ENCODE measurements at regions not wholly inside any gene's neighbourhood (a gene's known extent, or its start where the extent isn't known, plus 50 kb on each side); places are given as distances from the start of the nearest gene placed in this dataset.
A peak's percentile ranks its signal among the peaks of the same experiment; 100 is the strongest.

DNA sequence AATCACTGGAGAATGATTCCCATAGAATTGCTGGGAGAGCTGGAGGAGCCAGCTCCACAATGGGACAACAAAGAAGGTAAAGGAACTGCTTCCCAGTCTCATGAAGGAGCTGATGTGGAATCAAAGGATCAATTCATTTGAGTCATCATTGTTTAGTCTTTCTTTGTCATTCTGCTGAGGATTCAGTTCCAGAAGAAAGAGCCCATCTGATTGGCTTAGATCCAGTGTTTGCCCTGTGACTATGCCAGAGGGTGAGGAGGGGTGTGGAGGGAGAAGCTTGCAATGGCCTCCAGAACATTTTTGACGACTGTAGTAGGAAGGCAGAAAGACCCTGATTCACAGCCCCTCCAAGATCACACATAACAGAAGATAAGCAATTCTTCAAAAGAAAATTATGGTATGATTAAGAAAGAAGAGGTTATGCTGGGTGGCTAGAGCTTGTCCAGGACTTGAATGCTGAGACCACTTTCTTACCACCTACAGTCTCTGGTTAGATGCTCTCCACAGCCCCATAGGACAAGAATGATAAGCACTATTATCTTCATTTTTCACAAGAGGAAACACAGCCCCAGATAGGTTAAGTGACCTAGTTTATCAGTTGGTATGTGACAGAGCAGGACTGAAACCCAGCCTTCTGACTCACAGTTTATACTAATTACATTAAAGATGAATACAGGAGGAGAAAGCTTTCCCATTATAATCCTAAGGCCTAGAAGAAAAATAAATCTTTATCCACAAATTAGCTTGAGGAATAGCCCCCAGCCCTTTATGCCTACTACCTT, 363.1 kb downstream of the PRELID2 start:
- no peaks in the 10 kb centered on the region for H3K27me3 ChIP-seq (ENCODE audit: control insufficient read depth, insufficient read depth, low read length)
- TF ChIP-seq, protein P1, sequence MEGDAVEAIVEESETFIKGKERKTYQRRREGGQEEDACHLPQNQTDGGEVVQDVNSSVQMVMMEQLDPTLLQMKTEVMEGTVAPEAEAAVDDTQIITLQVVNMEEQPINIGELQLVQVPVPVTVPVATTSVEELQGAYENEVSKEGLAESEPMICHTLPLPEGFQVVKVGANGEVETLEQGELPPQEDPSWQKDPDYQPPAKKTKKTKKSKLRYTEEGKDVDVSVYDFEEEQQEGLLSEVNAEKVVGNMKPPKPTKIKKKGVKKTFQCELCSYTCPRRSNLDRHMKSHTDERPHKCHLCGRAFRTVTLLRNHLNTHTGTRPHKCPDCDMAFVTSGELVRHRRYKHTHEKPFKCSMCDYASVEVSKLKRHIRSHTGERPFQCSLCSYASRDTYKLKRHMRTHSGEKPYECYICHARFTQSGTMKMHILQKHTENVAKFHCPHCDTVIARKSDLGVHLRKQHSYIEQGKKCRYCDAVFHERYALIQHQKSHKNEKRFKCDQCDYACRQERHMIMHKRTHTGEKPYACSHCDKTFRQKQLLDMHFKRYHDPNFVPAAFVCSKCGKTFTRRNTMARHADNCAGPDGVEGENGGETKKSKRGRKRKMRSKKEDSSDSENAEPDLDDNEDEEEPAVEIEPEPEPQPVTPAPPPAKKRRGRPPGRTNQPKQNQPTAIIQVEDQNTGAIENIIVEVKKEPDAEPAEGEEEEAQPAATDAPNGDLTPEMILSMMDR (IDR thresholded peaks at IDR 0.05) = no peak
- no peak overlapping the region for H3K27ac ChIP-seq

DNA sequence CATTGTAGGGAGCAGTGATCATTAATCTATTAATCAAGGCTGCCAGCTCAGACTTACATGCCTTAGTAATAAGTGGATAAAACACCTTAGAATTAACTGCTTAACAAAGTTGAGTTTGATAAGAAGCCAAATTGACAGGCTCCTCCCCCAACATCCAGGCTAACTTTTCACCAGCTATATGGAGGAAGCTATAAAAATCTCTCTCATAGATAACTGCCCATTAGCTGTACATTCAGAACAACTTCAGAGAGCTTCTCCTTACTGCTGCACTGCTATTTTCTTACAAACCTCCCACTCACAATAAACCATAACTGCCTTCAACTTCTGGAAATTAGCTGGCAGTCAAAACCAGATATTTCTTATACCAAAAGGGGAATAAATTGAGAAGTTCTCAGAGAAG, 364.1 kb downstream of the PRELID2 start:
- TF ChIP-seq, protein P1 (IDR thresholded peaks at IDR 0.05) = no peak
- Histone ChIP-seq H3K4me1 (peaks cover 5% of the 10 kb centered on the region), H3K4me2 (ENCODE audit: low read length) (no peak overlapping the region)

More for the DNA sequence above, 363.1 kb downstream of the PRELID2 start:
- Histone ChIP-seq H3K4me3 (ENCODE audit: low read depth, low read length) (peak overlapping the region; percentile 27), H3K36me3 (ENCODE audit: control insufficient read depth, insufficient read depth, low read length) (no peaks in the 10 kb centered on the region), H3K79me2 (no peaks in the 10 kb centered on the region), H3K4me2 (ENCODE audit: low read length) (peak overlapping the region; percentile 36), H3K9ac (no peak overlapping the region), H2AFZ (no peak overlapping the region), H3K9me3 (ENCODE audit: control insufficient read depth, low read length) (no peaks in the 10 kb centered on the region), H3K4me1 (peaks cover 5% of the 10 kb centered on the region)

DNA sequence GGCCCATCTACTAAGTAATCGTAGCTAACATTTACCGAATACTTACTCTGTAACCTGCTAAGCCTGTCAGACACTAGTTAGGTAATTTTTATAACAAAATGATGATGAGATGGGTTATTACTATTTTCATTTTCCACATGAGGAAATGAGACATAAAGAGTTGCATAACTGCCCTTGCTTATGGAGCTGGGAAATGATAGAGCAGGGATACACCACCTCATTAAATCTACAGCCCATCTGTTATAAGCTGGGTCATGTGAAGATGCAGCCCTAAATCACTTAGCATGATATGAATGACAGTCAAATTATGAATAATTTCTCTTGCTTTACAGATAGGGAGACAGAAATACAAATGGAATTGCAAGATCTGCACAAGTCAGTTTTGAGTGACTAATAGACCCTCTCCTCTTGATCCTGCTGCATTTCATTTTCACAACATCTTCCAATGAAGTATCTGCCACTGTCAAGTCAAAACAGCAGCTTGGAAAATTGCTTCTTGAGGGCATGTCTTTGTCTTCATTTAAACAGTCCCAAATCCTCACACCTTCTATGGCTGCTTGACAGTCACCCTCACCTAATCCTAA, 364.7 kb downstream of the PRELID2 start:
- H3K36me3 ChIP-seq (ENCODE audit: control insufficient read depth, insufficient read depth, low read length) = no peaks in the 10 kb centered on the region
- no peak overlapping the region for H3K4me2 ChIP-seq (ENCODE audit: low read length)
- no peak overlapping the region for H3K27ac ChIP-seq
- H3K4me3 ChIP-seq (ENCODE audit: low read depth, low read length) = no peak overlapping the region
- TF ChIP-seq, protein P1 (IDR thresholded peaks at IDR 0.05) = no peak
- no peaks in the 10 kb centered on the region for H3K9me3 ChIP-seq (ENCODE audit: control insufficient read depth, low read length)
- peaks cover 5% of the 10 kb centered on the region for H3K4me1 ChIP-seq
- no peak overlapping the region for H2AFZ ChIP-seq
- H3K79me2 ChIP-seq = no peaks in the 10 kb centered on the region
- no peaks in the 10 kb centered on the region for H3K27me3 ChIP-seq (ENCODE audit: control insufficient read depth, insufficient read depth, low read length)
- no peak overlapping the region for H3K9ac ChIP-seq

More for the DNA sequence above, 364.1 kb downstream of the PRELID2 start:
- Histone ChIP-seq H3K9ac (no peak overlapping the region), H3K9me3 (ENCODE audit: control insufficient read depth, low read length) (no peaks in the 10 kb centered on the region), H3K27me3 (ENCODE audit: control insufficient read depth, insufficient read depth, low read length) (no peaks in the 10 kb centered on the region), H3K79me2 (no peaks in the 10 kb centered on the region), H3K36me3 (ENCODE audit: control insufficient read depth, insufficient read depth, low read length) (no peaks in the 10 kb centered on the region), H2AFZ (no peak overlapping the region), H3K4me3 (ENCODE audit: low read depth, low read length) (no peak overlapping the region), H3K27ac (no peak overlapping the region)

DNA sequence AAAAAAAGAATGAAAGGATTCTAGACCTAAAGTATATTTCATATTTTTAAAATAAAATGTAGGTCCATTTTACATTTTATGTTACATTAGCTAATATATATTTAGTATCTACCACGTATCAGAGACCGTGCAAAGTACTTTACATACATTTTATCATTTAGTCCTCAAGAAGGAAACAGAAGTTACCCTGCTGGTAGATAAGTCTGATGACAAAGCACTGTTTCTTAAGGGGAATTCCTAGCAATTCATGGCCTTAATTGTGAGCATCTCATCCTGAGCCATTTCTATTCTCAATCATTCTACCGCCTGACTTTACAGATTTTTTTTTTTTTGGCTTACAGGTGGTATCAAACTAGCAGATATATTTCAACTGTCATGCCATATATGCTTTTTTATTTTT, 367.7 kb downstream of the PRELID2 start:
- H3K9ac ChIP-seq = no peak overlapping the region
- no peak overlapping the region for H2AFZ ChIP-seq
- TF ChIP-seq, protein P1 (IDR thresholded peaks at IDR 0.05) = no peak
- no peak overlapping the region for H3K4me2 ChIP-seq (ENCODE audit: low read length)
- no peaks in the 10 kb centered on the region for H3K36me3 ChIP-seq (ENCODE audit: control insufficient read depth, insufficient read depth, low read length)
- H3K27ac ChIP-seq = no peak overlapping the region
- peaks cover 5% of the 10 kb centered on the region for H3K4me1 ChIP-seq
- no peaks in the 10 kb centered on the region for H3K9me3 ChIP-seq (ENCODE audit: control insufficient read depth, low read length)
- H3K27me3 ChIP-seq (ENCODE audit: control insufficient read depth, insufficient read depth, low read length) = no peaks in the 10 kb centered on the region
- no peak overlapping the region for H3K4me3 ChIP-seq (ENCODE audit: low read depth, low read length)
- H3K79me2 ChIP-seq = no peaks in the 10 kb centered on the region

All from parathyroid adenoma (tissue), 2 donors.